Activated CD8-positive, alpha-beta memory T cell treated with anti-CD3 and anti-CD28 coated beads for 36 hours (primary cell): ENCODE measurements at regions not wholly inside any gene's neighbourhood (a gene's known extent, or its start where the extent isn't known, plus 50 kb on each side); places are given as distances from the start of the nearest gene placed in this dataset.

Source experiments
- CTCF ChIA-PET: fragments of 350-600 bp; sonication (Branson Sonifier 250); formaldehyde crosslinking; loops from one replicate; lab custom pipeline; 2021; ENCODE audit warnings: antibody characterized with exemption; lab: Charles Lee
- POLR2A ChIA-PET: fragments of 350-600 bp; sonication (Branson Sonifier 250); formaldehyde crosslinking; loops from one replicate; lab custom pipeline; 2021; ENCODE audit warnings: antibody characterized with exemption; lab: Charles Lee

GRCh38 chr5:23579566-23579965 lies 72.2 kb downstream of the PRDM9 start:
- POLR2A ChIA-PET = no interaction called here

GRCh38 chr5:23583081-23583480 lies 75.7 kb downstream of the PRDM9 start:
- POLR2A ChIA-PET = no interaction called here

More at GRCh38 chr5:23579566-23579965, 72.2 kb downstream of the PRDM9 start:
- CTCF ChIA-PET = no interaction called here

GRCh38 chr5:23588841-23589326 lies 81.5 kb downstream of the PRDM9 start:
- CTCF ChIA-PET = no interaction called here
- POLR2A ChIA-PET = no interaction called here

More at GRCh38 chr5:23583081-23583480, 75.7 kb downstream of the PRDM9 start:
- CTCF ChIA-PET = no interaction called here

- ChIA-PET POLR2A (no interaction called here), CTCF (no interaction called here)
These were observed 83.8 kb downstream of the PRDM9 start for GRCh38 chr5:23591250-23591649.

- ChIA-PET CTCF (no interaction called here), POLR2A (no interaction called here)
These were observed 99.5 kb downstream of the PRDM9 start for GRCh38 chr5:23606927-23607326.

GRCh38 chr5:23612701-23613100 lies 105.3 kb downstream of the PRDM9 start:
- ChIA-PET POLR2A (no interaction called here), CTCF (no interaction called here)

GRCh38 chr5:23613566-23613965 lies 106.2 kb downstream of the PRDM9 start:
- CTCF ChIA-PET = no interaction called here
- POLR2A ChIA-PET = no interaction called here

GRCh38 chr5:23614422-23614821 lies 107.0 kb downstream of the PRDM9 start:
- POLR2A ChIA-PET = no interaction called here

GRCh38 chr5:23626961-23627360 lies 119.6 kb downstream of the PRDM9 start:
- POLR2A ChIA-PET = no interaction called here
- CTCF ChIA-PET = no interaction called here

More at GRCh38 chr5:23614422-23614821, 107.0 kb downstream of the PRDM9 start:
- CTCF ChIA-PET = no interaction called here

GRCh38 chr5:23627976-23628375 lies 120.6 kb downstream of the PRDM9 start:
- ChIA-PET POLR2A (no interaction called here), CTCF (no interaction called here)

GRCh38 chr5:23629396-23629795 lies 122.0 kb downstream of the PRDM9 start:
- POLR2A ChIA-PET = no interaction called here
- CTCF ChIA-PET = no interaction called here

- POLR2A ChIA-PET = no interaction called here
These were observed 124.1 kb downstream of the PRDM9 start for GRCh38 chr5:23631302-23632045.

GRCh38 chr5:23635938-23636337 lies 128.5 kb downstream of the PRDM9 start:
- CTCF ChIA-PET = no interaction called here
- POLR2A ChIA-PET = no interaction called here

More at GRCh38 chr5:23631302-23632045, 124.1 kb downstream of the PRDM9 start:
- CTCF ChIA-PET = no interaction called here

GRCh38 chr5:23639326-23639725 lies 131.9 kb downstream of the PRDM9 start:
- ChIA-PET CTCF (no interaction called here), POLR2A (no interaction called here)

GRCh38 chr5:23648656-23649055 lies 141.2 kb downstream of the PRDM9 start:
- POLR2A ChIA-PET = no interaction called here
- CTCF ChIA-PET = no interaction called here

GRCh38 chr5:23649594-23649993 lies 142.2 kb downstream of the PRDM9 start:
- CTCF ChIA-PET = no interaction called here
- POLR2A ChIA-PET = no interaction called here

- ChIA-PET POLR2A (no interaction called here), CTCF (no interaction called here)
These were observed 148.3 kb downstream of the PRDM9 start for GRCh38 chr5:23655674-23656073.

GRCh38 chr5:23675456-23675855 lies 168.0 kb downstream of the PRDM9 start:
- POLR2A ChIA-PET = no interaction called here
- CTCF ChIA-PET = no interaction called here

- CTCF ChIA-PET = no interaction called here
- POLR2A ChIA-PET = no interaction called here
These were observed 170.6 kb downstream of the PRDM9 start for GRCh38 chr5:23677996-23678395.

- CTCF ChIA-PET = no interaction called here
- POLR2A ChIA-PET = no interaction called here
These were observed 176.7 kb downstream of the PRDM9 start for GRCh38 chr5:23684103-23684502.
